Heart left ventricle (tissue), 13 donors: ENCODE measurements at regions not wholly inside any gene's neighbourhood (a gene's known extent, or its start where the extent isn't known, plus 50 kb on each side); places are given as distances from the start of the nearest gene placed in this dataset.

Experiments used
- CTCF ChIP-seq, 12 donors: fragments of 200-600 bp; sonication (generic) in 4 of 12; IDR thresholded peaks; one replicate each; pipeline versions ENCODE4 v1.5.0 to v1.8.0; 2018 to 2022; ENCODE audit warnings: antibody characterized with exemption in 12 of 12, mild to moderate bottlenecking in 5 of 12
- POLR2A ChIP-seq, 2 donors: fragments of 450-650 bp; IDR thresholded peaks; one replicate each; pipeline ENCODE4 v1.6.1; 2017; ENCODE audit warnings: antibody characterized with exemption in 2 of 2, mild to moderate bottlenecking in 2 of 2, moderate library complexity in 2 of 2
- donor health status: ischemic (EF 13 %, LVEDD 7.1; RV severe dilation, severe dysfunction).
- donor health status: DM: no; HTN: yes; CAD: no.
- donor health status: DM: no; HTN: no; CAD: no.
- donor health status: ischemic (EF 25% LVEDD 6.9; RV normal size, moderate dysfunction).
- donor health status: ischemic (EF 25% LVEDD 5.7; RV mildly dilated, moderate dysfunction).
- donor health status: ischemic (EF 35%, LVEDD 5.7; RV mildly dilated, moderate dysfunction).
- donor health status: nonischemic (EF 11% LVEDD 7.7; RV severe dilation, severe dysfunction).
- donor health status: DM: yes; HTN: yes; CAD: no.
- donor health status: PGD.
- donor health status: ischemic (EF 29% LVEDD 5.4; RV normal size, mild dysfunction).
- donor health status: nonischemic (EF 23%, LVEDD 6.1; RV moderate dilation, normal function).

- TF ChIP-seq CTCF (IDR thresholded peaks at IDR 0.05) (no peak), POLR2A (IDR thresholded peaks at IDR 0.05) (no peak)
Observed at GRCh38 chr3:110327870-110328269, 743.7 kb upstream of the NECTIN3 start.
